GM21381 (cell line): ENCODE measurements at regions not wholly inside any gene's neighbourhood (a gene's known extent, or its start where the extent isn't known, plus 50 kb on each side); places are given as distances from the start of the nearest gene placed in this dataset.

Source experiments
- ATAC-seq: cut with Tn5 transposase; IDR thresholded peaks from one replicate; pipeline ENCODE4 v1.9.1; 2021; ENCODE audit warnings: mild to moderate bottlenecking, moderate library complexity; ENCODE audit not compliant: unreplicated experiment

- ATAC-seq = no peak
These were observed 66.3 kb upstream of the NCOR2 start for GRCh38 chr12:124633365-124634362.

DNA sequence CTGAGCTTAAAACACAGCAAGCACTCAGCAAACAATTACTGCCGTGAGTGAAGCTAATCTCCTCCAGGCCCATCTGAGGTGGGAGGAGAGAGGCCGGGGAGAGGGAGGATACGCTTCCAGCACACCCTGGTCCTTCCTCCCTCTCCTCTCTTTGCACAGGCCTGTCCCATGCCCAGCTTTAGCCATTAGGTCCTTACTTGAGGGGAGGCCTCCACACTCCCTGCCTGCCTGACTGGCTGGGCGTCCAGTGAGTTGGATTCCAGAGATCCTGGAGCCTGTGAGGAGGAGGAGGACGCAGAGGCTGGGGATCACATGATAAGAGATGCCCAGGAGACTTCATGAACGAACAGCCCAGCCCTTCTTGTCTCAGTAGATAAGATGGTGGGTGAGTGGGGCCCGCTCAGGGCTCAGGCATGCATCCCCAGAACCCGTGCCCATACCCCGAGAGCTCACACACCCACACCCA lies 65.1 kb upstream of the NCOR2 start:
- no peak for ATAC-seq

DNA sequence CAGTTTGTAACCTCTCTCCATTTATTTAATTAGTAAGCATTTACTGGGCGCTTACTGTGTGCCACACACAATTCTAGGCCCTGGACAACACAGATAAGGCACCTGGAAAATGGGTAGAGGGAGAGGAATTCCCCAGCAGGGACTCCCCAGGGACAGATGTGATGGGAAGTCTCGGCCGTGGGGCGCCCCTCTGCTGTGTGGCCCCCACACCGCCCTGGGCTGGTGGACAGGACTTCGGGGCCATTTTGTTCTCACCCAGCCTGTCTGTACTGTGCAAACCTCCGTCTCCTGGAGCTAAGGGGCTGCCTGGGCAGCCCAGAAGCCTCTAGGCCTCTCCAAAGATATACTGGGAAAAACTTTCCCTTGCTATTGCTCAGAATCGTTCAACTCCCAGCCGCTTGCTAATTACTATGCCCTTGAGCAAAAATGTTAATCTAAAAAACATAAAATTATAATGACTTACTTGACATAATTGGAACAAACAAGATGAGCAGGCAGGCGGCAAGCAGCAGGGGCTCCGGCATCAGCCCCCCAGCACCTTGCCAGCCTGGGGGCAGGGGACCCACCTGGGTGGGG lies 64.4 kb upstream of the NCOR2 start:
- ATAC-seq = no peak

DNA sequence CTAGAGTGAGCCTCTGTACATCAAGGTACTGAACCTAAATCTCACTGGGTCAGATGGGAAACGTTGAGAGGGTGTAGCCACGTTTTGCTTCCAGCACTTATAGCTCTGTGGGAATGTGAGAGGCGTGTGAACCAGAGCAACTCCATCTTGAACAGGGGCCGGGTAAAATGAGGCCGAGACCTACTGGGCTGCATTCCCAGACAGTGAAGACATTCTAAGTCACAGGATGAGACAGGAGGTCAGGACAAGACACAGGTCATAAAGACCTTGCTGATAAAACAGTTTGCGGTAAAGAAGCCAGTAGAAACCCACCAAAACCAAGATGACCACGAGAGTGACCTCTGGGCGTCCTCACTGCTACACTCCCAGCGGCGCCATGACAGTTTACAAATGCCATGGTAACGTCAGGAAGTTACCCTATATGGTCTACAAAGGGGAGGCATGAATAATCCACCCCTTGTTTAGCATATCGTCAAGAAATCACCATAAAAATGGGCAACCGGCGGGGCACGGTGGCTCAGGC lies 63.4 kb upstream of the NCOR2 start:
- no peak for ATAC-seq

DNA sequence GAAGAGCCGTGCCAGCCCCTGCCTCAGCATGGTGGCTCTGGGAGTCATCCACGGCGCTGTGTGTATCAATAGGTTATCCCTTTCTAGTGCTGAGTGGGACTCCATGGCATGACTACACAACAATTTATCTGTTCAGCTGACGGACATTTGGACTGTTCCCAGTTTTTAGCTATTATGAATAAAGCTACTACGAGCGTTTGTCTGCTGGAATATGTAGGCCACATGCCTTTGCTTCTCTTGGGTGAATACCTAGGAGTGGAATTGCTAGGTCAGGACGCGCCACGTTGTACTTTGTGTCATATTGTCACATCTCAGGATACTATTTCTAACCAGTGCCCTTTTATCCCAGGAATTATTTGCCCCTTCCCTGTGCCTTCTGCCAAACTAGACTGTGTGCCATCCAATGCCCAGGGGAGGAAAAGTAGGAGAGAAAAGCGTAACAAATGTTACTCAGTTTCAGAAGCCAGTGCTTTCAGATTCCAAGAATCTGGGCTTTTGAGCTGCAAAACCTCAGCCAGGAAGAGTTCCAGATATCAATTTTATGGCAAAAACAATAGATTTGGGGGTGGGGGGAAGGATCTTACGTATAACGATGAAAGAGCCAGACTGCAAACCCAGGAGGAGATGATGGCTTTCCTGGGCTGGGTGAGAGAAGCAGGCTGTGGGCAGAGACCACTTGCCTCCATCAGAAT lies 62.5 kb upstream of the NCOR2 start:
- ATAC-seq = no peak

- no peak for ATAC-seq
These were observed 61.7 kb upstream of the NCOR2 start for GRCh38 chr12:124629117-124629516.

DNA sequence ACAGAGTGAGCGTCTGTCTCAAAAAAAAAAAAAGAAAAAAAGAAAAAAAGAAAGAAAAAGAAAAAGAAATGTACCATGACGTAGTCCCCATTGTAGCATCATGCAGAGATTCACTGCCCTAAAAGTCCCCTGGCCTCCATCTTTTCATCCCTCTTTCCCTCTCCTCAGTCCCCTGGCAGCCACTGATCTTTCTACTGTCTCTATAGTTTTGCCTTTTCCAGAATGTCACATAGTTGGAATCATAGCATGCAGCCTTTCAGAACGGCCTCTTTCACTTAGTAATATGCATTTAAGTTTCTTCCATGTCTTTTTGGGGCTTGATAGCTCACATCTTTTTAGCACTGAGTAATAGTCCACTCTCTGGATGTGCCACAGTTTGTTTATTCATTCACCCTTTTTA lies 60.5 kb upstream of the NCOR2 start:
- no peak for ATAC-seq

GRCh38 chr12:124626971-124627411 lies 59.6 kb upstream of the NCOR2 start:
- no peak for ATAC-seq

DNA sequence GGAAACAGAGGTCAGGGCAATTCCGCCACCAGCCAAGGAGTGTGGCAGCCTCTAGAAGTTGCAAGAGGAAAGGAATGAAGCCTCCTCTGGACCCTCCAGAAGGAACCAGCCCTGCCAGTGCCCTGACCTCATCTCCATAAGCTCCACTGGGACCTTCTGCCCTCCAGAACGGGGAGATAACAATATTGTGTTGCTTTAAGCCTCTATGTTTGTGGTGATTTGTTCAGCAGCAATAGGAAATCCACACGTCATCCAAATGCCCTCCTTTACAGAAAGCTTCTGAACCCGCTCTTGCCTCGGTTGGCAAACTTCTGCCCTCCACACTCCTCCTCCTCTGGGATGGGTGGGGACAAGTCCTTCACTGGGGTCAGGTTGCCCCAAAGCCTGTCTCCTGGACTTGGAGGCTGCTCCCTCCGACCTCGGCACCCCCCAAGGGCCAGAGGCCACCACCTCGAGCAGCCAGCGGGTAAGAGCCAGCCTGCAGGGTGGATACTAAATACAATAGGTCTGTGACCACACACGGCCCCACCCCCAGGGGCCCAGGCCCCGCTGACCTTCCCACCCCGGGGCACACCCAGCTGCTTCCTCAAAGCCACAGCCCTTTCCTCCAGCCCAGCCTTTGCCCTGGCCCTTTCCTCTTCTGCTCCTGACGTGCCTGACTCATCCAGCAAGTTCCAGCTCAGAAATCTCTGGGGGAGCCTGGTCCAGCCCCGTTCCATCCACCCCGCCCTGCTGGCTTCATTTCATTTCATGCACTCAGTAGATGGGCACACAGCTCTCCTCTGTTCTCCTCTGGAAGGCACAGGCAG lies 58.7 kb upstream of the NCOR2 start:
- ATAC-seq = no peak

DNA sequence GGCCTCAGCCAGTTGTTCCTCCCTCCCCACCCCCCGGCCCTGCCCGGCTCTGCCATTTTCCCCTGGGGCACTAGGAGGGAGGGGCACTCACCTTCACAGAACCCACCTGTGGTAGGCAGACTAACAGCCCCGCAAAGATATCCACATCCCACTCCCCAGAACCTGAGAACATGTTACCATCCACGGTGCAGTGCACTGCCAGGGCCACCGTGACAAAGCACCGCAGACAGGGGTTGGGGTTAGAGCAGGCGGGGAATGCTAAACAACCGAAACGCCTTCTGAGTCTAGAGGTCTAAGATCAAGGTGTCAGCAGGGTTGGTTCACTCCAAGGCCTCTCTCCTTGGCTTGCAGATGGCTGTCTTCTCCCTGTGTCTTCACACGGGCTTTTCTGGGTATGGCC lies 57.4 kb upstream of the NCOR2 start:
- ATAC-seq = no peak

- ATAC-seq = no peak
These were observed 56.1 kb upstream of the NCOR2 start for GRCh38 chr12:124623344-124624035.

- no peak for ATAC-seq
These were observed 55.4 kb upstream of the NCOR2 start for GRCh38 chr12:124622764-124623163.

DNA sequence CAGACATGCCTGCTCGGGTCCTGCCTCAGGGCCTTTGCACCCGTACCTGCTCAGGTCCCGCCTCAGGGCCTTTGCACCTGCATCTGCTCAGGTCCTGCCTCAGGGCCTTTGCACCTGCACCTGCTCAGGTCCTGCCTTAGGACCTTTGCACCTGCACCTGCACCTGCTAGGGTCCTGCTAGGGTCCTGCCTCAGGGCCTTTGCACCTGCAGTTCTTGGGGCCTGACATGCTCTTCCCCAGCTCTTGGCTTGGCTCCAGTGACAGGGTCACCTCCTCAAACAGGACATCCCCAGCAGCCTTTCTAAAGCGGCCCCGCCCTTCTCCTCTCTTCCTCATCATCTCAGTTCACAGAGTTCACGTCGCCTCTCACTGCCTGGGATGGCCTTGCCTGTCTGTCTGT lies 54.9 kb upstream of the NCOR2 start:
- no peak for ATAC-seq

DNA sequence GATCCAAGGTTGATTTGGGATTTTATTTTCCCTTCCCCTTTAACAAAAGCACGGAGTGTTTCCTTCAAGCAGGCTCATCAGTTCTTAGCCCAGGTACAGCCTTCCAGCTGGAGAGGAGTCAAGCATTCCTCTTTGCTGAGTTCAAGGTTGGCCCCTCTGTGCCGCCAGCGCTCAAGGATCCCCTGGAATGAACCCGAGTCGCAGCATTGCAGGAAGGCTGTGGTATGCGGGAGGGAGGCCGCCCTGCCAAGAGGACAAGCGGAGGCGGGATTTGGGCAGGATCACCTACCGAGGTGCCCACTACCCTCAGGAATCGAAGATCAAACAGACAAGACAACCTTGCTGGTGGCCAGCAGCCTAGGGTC lies 53.9 kb upstream of the NCOR2 start:
- no peak for ATAC-seq

GRCh38 chr12:124620606-124621295 lies 53.3 kb upstream of the NCOR2 start:
- no peak for ATAC-seq

GRCh38 chr12:124618291-124618902 lies 51.0 kb upstream of the NCOR2 start:
- no peak for ATAC-seq

- ATAC-seq = no peak
These were observed 50.2 kb upstream of the NCOR2 start for GRCh38 chr12:124617615-124618014.
